M059J (cell line): ENCODE measurements at regions not wholly inside any gene's neighbourhood (a gene's known extent, or its start where the extent isn't known, plus 50 kb on each side); places are given as distances from the start of the nearest gene placed in this dataset.

Experiments used
- DNase-seq: peaks from one replicate; pipeline ENCODE4 v3.0.0-alpha.2; 2012; ENCODE audit warnings: low read depth

- DNase-seq, result no peak
Measured at GRCh38 chr5:29697278-29697677, 1496.2 kb upstream of the CDH6 start.

GRCh38 chr5:29672678-29673077, 1520.8 kb upstream of the CDH6 start:
- no peak for DNase-seq

- DNase-seq, result no peak
Measured at GRCh38 chr5:29662876-29663275, 1530.6 kb upstream of the CDH6 start.

GRCh38 chr5:29654954-29655353, 1538.5 kb upstream of the CDH6 start:
- no peak for DNase-seq

GRCh38 chr5:29649321-29649720, 1544.2 kb upstream of the CDH6 start:
- no peak for DNase-seq

- DNase-seq, result no peak
Measured at GRCh38 chr5:29642601-29643000, 1550.9 kb upstream of the CDH6 start.

GRCh38 chr5:29614206-29614605, 1579.3 kb upstream of the CDH6 start:
- DNase-seq, result no peak

GRCh38 chr5:29588236-29588635, 1605.2 kb upstream of the CDH6 start:
- DNase-seq, result no peak

GRCh38 chr5:29587832-29588231, 1605.7 kb upstream of the CDH6 start:
- DNase-seq, result no peak

GRCh38 chr5:29568028-29568427, 1625.5 kb upstream of the CDH6 start:
- DNase-seq, result no peak

GRCh38 chr5:29561564-29561963, 1631.9 kb upstream of the CDH6 start:
- no peak for DNase-seq

GRCh38 chr5:29550523-29550922, 1643.0 kb upstream of the CDH6 start:
- DNase-seq, result no peak

- no peak for DNase-seq
Measured at GRCh38 chr5:29548262-29548661, 1645.2 kb upstream of the CDH6 start.

GRCh38 chr5:29547236-29547865, 1646.1 kb upstream of the CDH6 start:
- no peak for DNase-seq

GRCh38 chr5:29543501-29543900, 1650.0 kb upstream of the CDH6 start:
- no peak for DNase-seq

- DNase-seq, result no peak
Measured at GRCh38 chr5:29524227-29524626, 1669.3 kb upstream of the CDH6 start.

GRCh38 chr5:29518176-29518575, 1675.3 kb upstream of the CDH6 start:
- no peak for DNase-seq

- no peak for DNase-seq
Measured at GRCh38 chr5:29516224-29516623, 1677.3 kb upstream of the CDH6 start.

- no peak for DNase-seq
Measured at GRCh38 chr5:29508131-29508530, 1685.4 kb upstream of the CDH6 start.

- DNase-seq, result no peak
Measured at GRCh38 chr5:29504411-29504810, 1689.1 kb upstream of the CDH6 start.

- no peak for DNase-seq
Measured at GRCh38 chr5:29498860-29499259, 1694.6 kb upstream of the CDH6 start.

GRCh38 chr5:29498412-29498811, 1695.1 kb upstream of the CDH6 start:
- no peak for DNase-seq

- DNase-seq, result no peak
Measured at GRCh38 chr5:29485333-29485732, 1708.2 kb upstream of the CDH6 start.

- DNase-seq, result no peak
Measured at GRCh38 chr5:29469581-29469980, 1723.9 kb upstream of the CDH6 start.
